ENCODE measurements at regions not wholly inside any gene's neighbourhood (a gene's known extent, or its start where the extent isn't known, plus 50 kb on each side); places are given as distances from the start of the nearest gene placed in this dataset.

DNA sequence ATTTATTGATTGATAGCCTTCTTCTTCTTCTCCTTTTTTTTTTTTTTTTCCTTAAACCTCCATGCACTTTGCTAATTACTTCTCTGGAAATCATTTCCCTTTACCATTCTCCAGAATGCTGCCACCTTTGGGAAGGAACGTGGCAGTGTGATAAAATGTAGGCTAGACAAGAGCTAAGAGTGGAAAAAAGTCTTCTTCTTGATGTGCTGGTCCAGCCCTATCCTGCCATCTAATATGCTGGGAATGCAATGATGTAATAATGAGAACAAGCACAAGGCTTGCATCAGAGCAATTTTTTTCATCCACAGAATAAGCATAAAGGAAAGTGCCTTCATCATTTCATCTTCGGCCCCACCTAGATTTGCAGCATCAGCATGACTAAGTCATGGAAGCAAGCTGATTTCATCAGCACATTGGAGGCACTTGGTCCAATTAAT is 128.7 kb upstream of the ZFHX3 start:
- Histone ChIP-seq H4K20me1 (ENCODE audit: insufficient read depth, low read length) (no peaks in the 10 kb centered on the region), H3K27ac (ENCODE audit: extremely low read length, insufficient read depth, low read length) (no peak overlapping the region), H3K9me3 (ENCODE audit: low read length) (no peaks in the 10 kb centered on the region), H3K27me3 (ENCODE audit: control insufficient read depth in 1 of 2, insufficient read depth in 2 of 2, low read length in 2 of 2) (peaks cover 0 to 6% of the 10 kb centered on the region in 2 experiments; a peak in 1 of 5 replicates), H3K9ac (ENCODE audit: insufficient read depth, low read depth, low read length) (no peak overlapping the region), H3K36me3 (replicated peaks in 1 of 2; ENCODE audit: control insufficient read depth in 1 of 2, insufficient read depth in 2 of 2, low read length in 2 of 2) (no peaks in the 10 kb centered on the region), H3K4me1 (ENCODE audit: insufficient read depth, low read length) (peaks cover 7% of the 10 kb centered on the region; the same call in 1 of the 2 replicates), H3K4me3 (replicated peaks in 1 of 3; ENCODE audit: insufficient read depth in 1 of 3, low read depth in 2 of 3, low read length in 3 of 3) (no peak overlapping the region), H2AFZ (ENCODE audit: low read length) (no peak overlapping the region), H3K4me2 (ENCODE audit: low read depth, low read length) (no peak overlapping the region), H3K79me2 (ENCODE audit: insufficient read depth, low read length) (no peaks in the 10 kb centered on the region)
- peak; percentile 15 for FAIRE-seq
- intact Hi-C loops (cut with micrococcal nuclease; ENCODE audit: unreplicated experiment) (no loop called here), in situ Hi-C loops (cut with HindIII; ENCODE audit: extremely low pct_ligation_motif_present, low pct_unique_long_range_greater_than_20kb) (loop anchor here (10.0 to 25.0 kb wide), 2 partner anchors 112 to 664 kb away; no protein-coding TSS in a partner anchor)
- CTCF ChIA-PET (ENCODE audit: low intra/inter-chr PET ratio, low total read pairs): interaction anchor here (1.1 kb wide), 1 partner anchor 344 kb away, joined by 3 read pairs; no protein-coding TSS in a partner anchor
- no TSS peak for BruUV-seq (replicated peaks)
- 50% methylated on average over 2 of the region's 2 CpGs for WGBS (ENCODE audit: low lambda C conversion rate)
- ATAC-seq: peak; percentile 41; the same call in 1 of the 3 replicates
- POLR2A ChIA-PET: no interaction called here
- DNase-seq (ENCODE audit: low spot score): peak; percentile 20
- peak; percentile 50 for TF ChIP-seq STAG1 (CRISPR knock-in tag; IDR thresholded peaks at IDR 0.05)
- TF ChIP-seq, protein P1, sequence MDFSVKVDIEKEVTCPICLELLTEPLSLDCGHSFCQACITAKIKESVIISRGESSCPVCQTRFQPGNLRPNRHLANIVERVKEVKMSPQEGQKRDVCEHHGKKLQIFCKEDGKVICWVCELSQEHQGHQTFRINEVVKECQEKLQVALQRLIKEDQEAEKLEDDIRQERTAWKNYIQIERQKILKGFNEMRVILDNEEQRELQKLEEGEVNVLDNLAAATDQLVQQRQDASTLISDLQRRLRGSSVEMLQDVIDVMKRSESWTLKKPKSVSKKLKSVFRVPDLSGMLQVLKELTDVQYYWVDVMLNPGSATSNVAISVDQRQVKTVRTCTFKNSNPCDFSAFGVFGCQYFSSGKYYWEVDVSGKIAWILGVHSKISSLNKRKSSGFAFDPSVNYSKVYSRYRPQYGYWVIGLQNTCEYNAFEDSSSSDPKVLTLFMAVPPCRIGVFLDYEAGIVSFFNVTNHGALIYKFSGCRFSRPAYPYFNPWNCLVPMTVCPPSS (IDR thresholded peaks at IDR 0.05): no peak
- no peak for TF ChIP-seq ZNF317 (CRISPR knock-in tag; IDR thresholded peaks at IDR 0.05)
- TF ChIP-seq PAWR (CRISPR knock-in tag; IDR thresholded peaks at IDR 0.05; ENCODE audit: borderline replicate concordance): no peak
- TF ChIP-seq, protein P2, sequence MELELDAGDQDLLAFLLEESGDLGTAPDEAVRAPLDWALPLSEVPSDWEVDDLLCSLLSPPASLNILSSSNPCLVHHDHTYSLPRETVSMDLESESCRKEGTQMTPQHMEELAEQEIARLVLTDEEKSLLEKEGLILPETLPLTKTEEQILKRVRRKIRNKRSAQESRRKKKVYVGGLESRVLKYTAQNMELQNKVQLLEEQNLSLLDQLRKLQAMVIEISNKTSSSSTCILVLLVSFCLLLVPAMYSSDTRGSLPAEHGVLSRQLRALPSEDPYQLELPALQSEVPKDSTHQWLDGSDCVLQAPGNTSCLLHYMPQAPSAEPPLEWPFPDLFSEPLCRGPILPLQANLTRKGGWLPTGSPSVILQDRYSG (CRISPR knock-in tag; IDR thresholded peaks at IDR 0.05): no peak
- TF ChIP-seq SMC3 (IDR thresholded peaks at IDR 0.05; ENCODE audit: low read length): 0 out of 2 replicates have a peak, but pooled peaks have one; percentile 20
- no peak for TF ChIP-seq RCOR2 (CRISPR knock-in tag; IDR thresholded peaks at IDR 0.05)
- no peak for TF ChIP-seq KDM5A (IDR thresholded peaks at IDR 0.05; ENCODE audit: borderline replicate concordance, low read length)
- TF ChIP-seq, protein P3, sequence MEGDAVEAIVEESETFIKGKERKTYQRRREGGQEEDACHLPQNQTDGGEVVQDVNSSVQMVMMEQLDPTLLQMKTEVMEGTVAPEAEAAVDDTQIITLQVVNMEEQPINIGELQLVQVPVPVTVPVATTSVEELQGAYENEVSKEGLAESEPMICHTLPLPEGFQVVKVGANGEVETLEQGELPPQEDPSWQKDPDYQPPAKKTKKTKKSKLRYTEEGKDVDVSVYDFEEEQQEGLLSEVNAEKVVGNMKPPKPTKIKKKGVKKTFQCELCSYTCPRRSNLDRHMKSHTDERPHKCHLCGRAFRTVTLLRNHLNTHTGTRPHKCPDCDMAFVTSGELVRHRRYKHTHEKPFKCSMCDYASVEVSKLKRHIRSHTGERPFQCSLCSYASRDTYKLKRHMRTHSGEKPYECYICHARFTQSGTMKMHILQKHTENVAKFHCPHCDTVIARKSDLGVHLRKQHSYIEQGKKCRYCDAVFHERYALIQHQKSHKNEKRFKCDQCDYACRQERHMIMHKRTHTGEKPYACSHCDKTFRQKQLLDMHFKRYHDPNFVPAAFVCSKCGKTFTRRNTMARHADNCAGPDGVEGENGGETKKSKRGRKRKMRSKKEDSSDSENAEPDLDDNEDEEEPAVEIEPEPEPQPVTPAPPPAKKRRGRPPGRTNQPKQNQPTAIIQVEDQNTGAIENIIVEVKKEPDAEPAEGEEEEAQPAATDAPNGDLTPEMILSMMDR (CRISPR knock-in tag; IDR thresholded peaks at IDR 0.05): peak; percentile 44
- TF ChIP-seq, protein P4, sequence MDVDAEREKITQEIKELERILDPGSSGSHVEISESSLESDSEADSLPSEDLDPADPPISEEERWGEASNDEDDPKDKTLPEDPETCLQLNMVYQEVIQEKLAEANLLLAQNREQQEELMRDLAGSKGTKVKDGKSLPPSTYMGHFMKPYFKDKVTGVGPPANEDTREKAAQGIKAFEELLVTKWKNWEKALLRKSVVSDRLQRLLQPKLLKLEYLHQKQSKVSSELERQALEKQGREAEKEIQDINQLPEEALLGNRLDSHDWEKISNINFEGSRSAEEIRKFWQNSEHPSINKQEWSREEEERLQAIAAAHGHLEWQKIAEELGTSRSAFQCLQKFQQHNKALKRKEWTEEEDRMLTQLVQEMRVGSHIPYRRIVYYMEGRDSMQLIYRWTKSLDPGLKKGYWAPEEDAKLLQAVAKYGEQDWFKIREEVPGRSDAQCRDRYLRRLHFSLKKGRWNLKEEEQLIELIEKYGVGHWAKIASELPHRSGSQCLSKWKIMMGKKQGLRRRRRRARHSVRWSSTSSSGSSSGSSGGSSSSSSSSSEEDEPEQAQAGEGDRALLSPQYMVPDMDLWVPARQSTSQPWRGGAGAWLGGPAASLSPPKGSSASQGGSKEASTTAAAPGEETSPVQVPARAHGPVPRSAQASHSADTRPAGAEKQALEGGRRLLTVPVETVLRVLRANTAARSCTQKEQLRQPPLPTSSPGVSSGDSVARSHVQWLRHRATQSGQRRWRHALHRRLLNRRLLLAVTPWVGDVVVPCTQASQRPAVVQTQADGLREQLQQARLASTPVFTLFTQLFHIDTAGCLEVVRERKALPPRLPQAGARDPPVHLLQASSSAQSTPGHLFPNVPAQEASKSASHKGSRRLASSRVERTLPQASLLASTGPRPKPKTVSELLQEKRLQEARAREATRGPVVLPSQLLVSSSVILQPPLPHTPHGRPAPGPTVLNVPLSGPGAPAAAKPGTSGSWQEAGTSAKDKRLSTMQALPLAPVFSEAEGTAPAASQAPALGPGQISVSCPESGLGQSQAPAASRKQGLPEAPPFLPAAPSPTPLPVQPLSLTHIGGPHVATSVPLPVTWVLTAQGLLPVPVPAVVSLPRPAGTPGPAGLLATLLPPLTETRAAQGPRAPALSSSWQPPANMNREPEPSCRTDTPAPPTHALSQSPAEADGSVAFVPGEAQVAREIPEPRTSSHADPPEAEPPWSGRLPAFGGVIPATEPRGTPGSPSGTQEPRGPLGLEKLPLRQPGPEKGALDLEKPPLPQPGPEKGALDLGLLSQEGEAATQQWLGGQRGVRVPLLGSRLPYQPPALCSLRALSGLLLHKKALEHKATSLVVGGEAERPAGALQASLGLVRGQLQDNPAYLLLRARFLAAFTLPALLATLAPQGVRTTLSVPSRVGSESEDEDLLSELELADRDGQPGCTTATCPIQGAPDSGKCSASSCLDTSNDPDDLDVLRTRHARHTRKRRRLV (CRISPR knock-in tag; IDR thresholded peaks at IDR 0.05): no peak
- TF ChIP-seq MTF2 (CRISPR knock-in tag; IDR thresholded peaks at IDR 0.05; ENCODE audit: borderline replicate concordance): no peak
- TF ChIP-seq, protein P5, sequence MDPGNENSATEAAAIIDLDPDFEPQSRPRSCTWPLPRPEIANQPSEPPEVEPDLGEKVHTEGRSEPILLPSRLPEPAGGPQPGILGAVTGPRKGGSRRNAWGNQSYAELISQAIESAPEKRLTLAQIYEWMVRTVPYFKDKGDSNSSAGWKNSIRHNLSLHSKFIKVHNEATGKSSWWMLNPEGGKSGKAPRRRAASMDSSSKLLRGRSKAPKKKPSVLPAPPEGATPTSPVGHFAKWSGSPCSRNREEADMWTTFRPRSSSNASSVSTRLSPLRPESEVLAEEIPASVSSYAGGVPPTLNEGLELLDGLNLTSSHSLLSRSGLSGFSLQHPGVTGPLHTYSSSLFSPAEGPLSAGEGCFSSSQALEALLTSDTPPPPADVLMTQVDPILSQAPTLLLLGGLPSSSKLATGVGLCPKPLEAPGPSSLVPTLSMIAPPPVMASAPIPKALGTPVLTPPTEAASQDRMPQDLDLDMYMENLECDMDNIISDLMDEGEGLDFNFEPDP (CRISPR knock-in tag; conservative IDR thresholded peaks at IDR 0.05): no peak
- TF ChIP-seq TCF12 (IDR thresholded peaks at IDR 0.05): no peak
- TF ChIP-seq TCF12 (CRISPR knock-in tag; IDR thresholded peaks at IDR 0.05): no peak
- TF ChIP-seq NFIB (CRISPR knock-in tag; IDR thresholded peaks at IDR 0.05; ENCODE audit: borderline replicate concordance): no peak
- no peak for TF ChIP-seq POLR2A (IDR thresholded peaks at IDR 0.05; ENCODE audit: insufficient read depth in 1 of 2, low read depth in 2 of 2, low read length in 2 of 2)

All from HepG2 (cell line).